HCT116 (cell line): ENCODE measurements at regions not wholly inside any gene's neighbourhood (a gene's known extent, or its start where the extent isn't known, plus 50 kb on each side); places are given as distances from the start of the nearest gene placed in this dataset.

ENCODE experiments used
- ATAC-seq: fragments of 200-7000 bp; cut with Tn5 transposase; 2 replicates; pipeline ENCODE4 v1.9.1; 2020; ENCODE audit warnings: mild to moderate bottlenecking, moderate library complexity
- BruUV-seq: library from RNA; stranded (reverse); fragments of 400-500 nt; replicated peaks from 2 replicates; lab custom pipeline; 2021; lab: Mats Ljungman, UMichigan
- CTCF ChIA-PET: fragments of 300-600 bp; sonication (Branson Sonifier 250); formaldehyde crosslinking; loops from one replicate; lab custom pipeline; 2021; ENCODE audit warnings: antibody characterized with exemption; lab: Charles Lee
- POLR2A ChIA-PET: fragments of 300-600, 350-600 bp; sonication (Branson Sonifier 250); formaldehyde crosslinking; loops from one replicate; lab custom pipeline; 2021; ENCODE audit warnings: antibody characterized with exemption; lab: Charles Lee
- RAD21 ChIA-PET, 2 experiments: fragments of 300-600 bp; sonication (Branson Sonifier 250); formaldehyde crosslinking; loops; one replicate each; lab custom pipeline; 2023; ENCODE audit warnings: low total read pairs in 2 of 2; ENCODE audit not compliant: uncharacterized antibody in 2 of 2, unreplicated experiment in 2 of 2, low non-redundant PET in 1 of 2; lab: Charles Lee
- DNase-seq: peaks from one replicate; pipeline ENCODE4 v3.0.0-alpha.2; 2010; ENCODE audit warnings: low read depth, low spot score
- H2AFZ ChIP-seq: fragments of 200-600 bp; shearing (Covaris generic), sonication (generic); 2 replicates; pipeline ENCODE4 v1.6.1; 2017; ENCODE audit warnings: low read depth, mixed run types, mixed read lengths, antibody characterized with exemption, low read length; ENCODE audit not compliant: poor library complexity, severe bottlenecking
- H3K27ac ChIP-seq: 2 replicates; pipeline ENCODE4 v1.5.1; 2012; ENCODE audit warnings: low read depth, low read length
- H3K27me3 ChIP-seq: fragments of 200-600 bp; sonication (generic); 2 replicates; pipeline ENCODE4 v1.6.1; 2016; ENCODE audit warnings: mixed run types, low read length, mixed read lengths; ENCODE audit not compliant: insufficient read depth
- H3K36me3 ChIP-seq, 2 experiments: fragments of 200-500 bp in 1 of 2; fragments of 200-600 bp in 1 of 2; sonication (Bioruptor generic) in 1 of 2; sonication (generic) in 1 of 2; 2 replicates each; pipeline versions ENCODE4 v1.5.1 to v1.6.1; 2014 to 2016; ENCODE audit warnings: low read length in 2 of 2, inconsistent platforms in 1 of 2, mixed read lengths in 1 of 2, mixed run types in 1 of 2; ENCODE audit not compliant: insufficient read depth in 2 of 2, control insufficient read depth in 1 of 2
- H3K4me1 ChIP-seq, 2 experiments: fragments of 200-600 bp in 1 of 2; sonication (generic) in 1 of 2; 2 replicates each; pipeline versions ENCODE4 v1.5.1 to v1.6.1; 2012 to 2017; ENCODE audit warnings: low read length in 2 of 2, inconsistent platforms in 1 of 2, mild to moderate bottlenecking in 1 of 2, mixed read lengths in 1 of 2, mixed run types in 1 of 2, moderate library complexity in 1 of 2; ENCODE audit not compliant: insufficient read depth in 2 of 2, control insufficient read depth in 1 of 2
- H3K4me2 ChIP-seq: fragments of 200-600 bp; sonication (generic); 2 replicates; pipeline ENCODE4 v1.6.1; 2017; ENCODE audit warnings: mixed run types, low read length, mixed read lengths
- H3K4me3 ChIP-seq, 2 experiments: fragments of 200-600 bp in 1 of 2; sonication (generic) in 1 of 2; replicated peaks in 1 of 2; 2 replicates each; pipeline ENCODE4 v1.5.1; 2011 to 2016; ENCODE audit warnings: low read length in 2 of 2, control low read depth in 1 of 2, low read depth in 1 of 2, mild to moderate bottlenecking in 1 of 2, mixed read lengths in 1 of 2, mixed run types in 1 of 2
- H3K79me2 ChIP-seq: fragments of 200-600 bp; sonication (generic); 2 replicates; pipeline ENCODE4 v1.6.1; 2017; ENCODE audit warnings: mild to moderate bottlenecking, mixed run types, low read length, moderate library complexity, mixed read lengths; ENCODE audit not compliant: insufficient read depth
- H3K9ac ChIP-seq: fragments of 200-600 bp; sonication (generic); 2 replicates; pipeline ENCODE4 v1.6.1; 2016; ENCODE audit warnings: low read length, mixed read lengths
- H3K9me2 ChIP-seq: fragments of 200-600 bp; sonication (generic), shearing (Covaris generic); 2 replicates; pipeline ENCODE4 v1.6.1; 2017; ENCODE audit warnings: mixed run types, mild to moderate bottlenecking, moderate library complexity; ENCODE audit not compliant: insufficient read depth
- H3K9me3 ChIP-seq, 2 experiments: fragments of 200-500 bp in 1 of 2; fragments of 200-600 bp in 1 of 2; sonication (Bioruptor generic) in 1 of 2; sonication (generic) in 1 of 2; 2 replicates each; pipeline ENCODE4 v1.6.1; 2014 to 2017; ENCODE audit warnings: low read length in 2 of 2, mixed read lengths in 2 of 2, inconsistent platforms in 1 of 2, low read depth in 1 of 2, mild to moderate bottlenecking in 1 of 2, mixed run types in 1 of 2, moderate library complexity in 1 of 2; ENCODE audit not compliant: control insufficient read depth in 1 of 2, insufficient read depth in 1 of 2
- H4K20me1 ChIP-seq: fragments of 200-600 bp; sonication (generic), shearing (Covaris generic); 2 replicates; pipeline ENCODE4 v1.6.1; 2017; ENCODE audit warnings: mixed run types, mild to moderate bottlenecking, moderate library complexity; ENCODE audit not compliant: insufficient read depth
- CTCF ChIP-seq, 3 experiments: fragments of 200-600 bp in 1 of 3; sonication (generic) in 1 of 3; IDR thresholded peaks in 2 of 3; conservative IDR thresholded peaks in 1 of 3; 2 replicates each; pipeline ENCODE4 v1.5.1; 2012 to 2017; ENCODE audit warnings: low read depth in 2 of 3, low read length in 2 of 3, antibody characterized with exemption in 1 of 3, borderline replicate concordance in 1 of 3, control low read depth in 1 of 3, mild to moderate bottlenecking in 1 of 3, mixed read lengths in 1 of 3, mixed run types in 1 of 3, moderate library complexity in 1 of 3; ENCODE audit not compliant: insufficient read depth in 1 of 3
- FOSL1 ChIP-seq: IDR thresholded peaks from 2 replicates; pipeline ENCODE4 v1.6.1; 2012; ENCODE audit warnings: low read depth
- JUND ChIP-seq: IDR thresholded peaks from 2 replicates; pipeline ENCODE4 v1.6.1; 2012
- RAD21 ChIP-seq: IDR thresholded peaks from 2 replicates; pipeline ENCODE4 v1.6.1; 2012; ENCODE audit warnings: low read depth, mild to moderate bottlenecking
- SP1 ChIP-seq: IDR thresholded peaks from 2 replicates; pipeline ENCODE4 v1.6.1; 2012; ENCODE audit warnings: low read depth
- ZFX ChIP-seq: fragments of 450-650 bp; IDR thresholded peaks from 2 replicates; pipeline ENCODE4 v1.6.1; 2017
- ZNF274 ChIP-seq: fragments of 200-500 bp; sonication (Bioruptor generic); IDR thresholded peaks from 2 replicates; pipeline ENCODE4 v1.6.1; 2014; ENCODE audit warnings: mild to moderate bottlenecking, low read depth, low read length, inconsistent platforms
- intact Hi-C: fragments of 100-400 bp; cut with micrococcal nuclease; formaldehyde crosslinking; loops from 2 replicates; pipeline ENCODE4 v1.10.0; 2022
- TF ChIP-seq, protein P1 (sequence below): IDR thresholded peaks from 2 replicates; pipeline ENCODE4 v1.6.1; 2011; ENCODE audit warnings: mild to moderate bottlenecking, low read length, moderate library complexity; ENCODE audit not compliant: insufficient replicate concordance; ENCODE audit errors: extremely low read depth

- no peak overlapping the region for H3K9ac ChIP-seq
- H3K4me2 ChIP-seq: no peak overlapping the region
- ATAC-seq (no peak), DNase-seq (no peak)
- no peak overlapping the region for H2AFZ ChIP-seq
- H3K27ac ChIP-seq: no peak overlapping the region
- H3K9me3 ChIP-seq: no peaks in the 10 kb centered on the region
- intact Hi-C loops: no loop called here
- no peaks in the 10 kb centered on the region for H3K9me2 ChIP-seq
- POLR2A ChIA-PET: no interaction called here
- no TSS peak for BruUV-seq
- no peak overlapping the region for H3K4me3 ChIP-seq
- H3K4me1 ChIP-seq: no peaks in the 10 kb centered on the region
- H3K36me3 ChIP-seq: no peaks in the 10 kb centered on the region
- no peaks in the 10 kb centered on the region for H4K20me1 ChIP-seq
- CTCF ChIA-PET: no interaction called here
- RAD21 ChIA-PET: no interaction called here
- no peaks in the 10 kb centered on the region for H3K27me3 ChIP-seq
- no peaks in the 10 kb centered on the region for H3K79me2 ChIP-seq
- no peak for TF ChIP-seq FOSL1
- no peak for TF ChIP-seq SP1
- no peak for TF ChIP-seq RAD21
- TF ChIP-seq ZFX: no peak
- TF ChIP-seq JUND: no peak
- TF ChIP-seq ZNF274: no peak
- no peak for TF ChIP-seq CTCF (IDR thresholded peaks at IDR 0.05 in 2 of 3, conservative IDR thresholded peaks at IDR 0.05 in 1 of 3; ENCODE audit: borderline replicate concordance in 1 of 3, insufficient read depth in 1 of 3, low read depth in 2 of 3, low read length in 2 of 3)
- TF ChIP-seq, protein P1, sequence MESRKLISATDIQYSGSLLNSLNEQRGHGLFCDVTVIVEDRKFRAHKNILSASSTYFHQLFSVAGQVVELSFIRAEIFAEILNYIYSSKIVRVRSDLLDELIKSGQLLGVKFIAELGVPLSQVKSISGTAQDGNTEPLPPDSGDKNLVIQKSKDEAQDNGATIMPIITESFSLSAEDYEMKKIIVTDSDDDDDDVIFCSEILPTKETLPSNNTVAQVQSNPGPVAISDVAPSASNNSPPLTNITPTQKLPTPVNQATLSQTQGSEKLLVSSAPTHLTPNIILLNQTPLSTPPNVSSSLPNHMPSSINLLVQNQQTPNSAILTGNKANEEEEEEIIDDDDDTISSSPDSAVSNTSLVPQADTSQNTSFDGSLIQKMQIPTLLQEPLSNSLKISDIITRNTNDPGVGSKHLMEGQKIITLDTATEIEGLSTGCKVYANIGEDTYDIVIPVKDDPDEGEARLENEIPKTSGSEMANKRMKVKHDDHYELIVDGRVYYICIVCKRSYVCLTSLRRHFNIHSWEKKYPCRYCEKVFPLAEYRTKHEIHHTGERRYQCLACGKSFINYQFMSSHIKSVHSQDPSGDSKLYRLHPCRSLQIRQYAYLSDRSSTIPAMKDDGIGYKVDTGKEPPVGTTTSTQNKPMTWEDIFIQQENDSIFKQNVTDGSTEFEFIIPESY: no peak
Observed at GRCh38 chr1:14163246-14163645, 435.2 kb upstream of the KAZN start.
